OCI-LY7 (cell line): ENCODE measurements at regions not wholly inside any gene's neighbourhood (a gene's known extent, or its start where the extent isn't known, plus 50 kb on each side); places are given as distances from the start of the nearest gene placed in this dataset.

Experiments
- BruUV-seq: library from RNA; stranded (reverse); fragments of 400-500 nt; replicated peaks from 2 replicates; lab custom pipeline; 2021; lab: Mats Ljungman, UMichigan
- CTCF ChIA-PET: fragments of 300-600 bp; sonication (Branson Sonifier 250); formaldehyde crosslinking; loops from one replicate; lab custom pipeline; 2022; ENCODE audit warnings: antibody characterized with exemption; ENCODE audit not compliant: unreplicated experiment; lab: Charles Lee
- POLR2A ChIA-PET: fragments of 300-600 bp; sonication (Branson Sonifier 250); formaldehyde crosslinking; loops from one replicate; lab custom pipeline; 2022; ENCODE audit warnings: antibody characterized with exemption; lab: Charles Lee
- DNase-seq: peaks from one replicate; pipeline ENCODE4 v3.0.0-alpha.2; 2015; ENCODE audit warnings: low spot score
- H2AFZ ChIP-seq: fragments of 200-600 bp; sonication (generic), shearing (Covaris generic); 2 replicates; pipeline ENCODE4 v1.6.1; 2014; ENCODE audit warnings: mild to moderate bottlenecking, antibody characterized with exemption, low read length, moderate library complexity
- H3K27ac ChIP-seq: fragments of 200-600 bp; sonication (generic); 2 replicates; pipeline ENCODE4 v1.5.1; 2014; ENCODE audit warnings: mixed run types, low read depth, mild to moderate bottlenecking, moderate library complexity, low read length, inconsistent platforms; ENCODE audit not compliant: poor library complexity, severe bottlenecking
- H3K36me3 ChIP-seq: fragments of 200-600 bp; sonication (generic); 2 replicates; pipeline ENCODE4 v1.6.1; 2014; ENCODE audit warnings: mild to moderate bottlenecking, antibody characterized with exemption, low read length, moderate library complexity, mixed read lengths; ENCODE audit not compliant: insufficient read depth
- H3K4me1 ChIP-seq: fragments of 200-600 bp; sonication (generic); 2 replicates; pipeline ENCODE4 v1.5.1; 2014; ENCODE audit warnings: mild to moderate bottlenecking, low read length; ENCODE audit not compliant: insufficient read depth, poor library complexity, severe bottlenecking
- H3K4me2 ChIP-seq: fragments of 200-600 bp; sonication (generic); 2 replicates; pipeline ENCODE4 v1.6.1; 2014; ENCODE audit warnings: mild to moderate bottlenecking, low read length
- H3K4me3 ChIP-seq: fragments of 200-600 bp; sonication (generic); 2 replicates; pipeline ENCODE4 v1.5.1; 2014; ENCODE audit warnings: mild to moderate bottlenecking, low read depth, low read length; ENCODE audit not compliant: poor library complexity, severe bottlenecking
- H3K79me2 ChIP-seq: fragments of 200-600 bp; sonication (generic); 2 replicates; pipeline ENCODE4 v1.6.1; 2016; ENCODE audit warnings: low read depth, mild to moderate bottlenecking, low read length, moderate library complexity, mixed read lengths; ENCODE audit not compliant: insufficient read depth
- H3K9me2 ChIP-seq: fragments of 200-600 bp; sonication (generic); 2 replicates; pipeline ENCODE4 v1.6.1; 2016; ENCODE audit warnings: mild to moderate bottlenecking, low read length, mixed read lengths; ENCODE audit not compliant: insufficient read depth
- H3K9me3 ChIP-seq: fragments of 200-600 bp; sonication (generic); 2 replicates; pipeline ENCODE4 v1.6.1; 2014; ENCODE audit warnings: mild to moderate bottlenecking, mixed run types, low read length, mixed read lengths
- H4K20me1 ChIP-seq: fragments of 200-600 bp; sonication (generic); 2 replicates; pipeline ENCODE4 v1.6.1; 2014; ENCODE audit warnings: mild to moderate bottlenecking, antibody characterized with exemption, low read length, moderate library complexity, mixed read lengths; ENCODE audit not compliant: insufficient read depth
- EZH2phosphoT487 ChIP-seq: fragments of 200-600 bp; sonication (generic); IDR thresholded peaks from 2 replicates; pipeline ENCODE4 v1.6.1; 2018; ENCODE audit warnings: low read depth, borderline replicate concordance, mild to moderate bottlenecking, mixed run types, antibody characterized with exemption, low read length, moderate library complexity, mixed read lengths
- intact Hi-C: fragments of 100-400 bp; cut with micrococcal nuclease; formaldehyde crosslinking; loops from one replicate; pipeline ENCODE4 v1.10.0; 2022; ENCODE audit not compliant: unreplicated experiment
- TF ChIP-seq, protein P1 (sequence below): fragments of 200-600 bp; sonication (generic); conservative IDR thresholded peaks from 2 replicates; pipeline ENCODE4 v1.5.1; 2014; ENCODE audit warnings: mild to moderate bottlenecking, antibody characterized with exemption, low read length, moderate library complexity, mixed read lengths

DNA sequence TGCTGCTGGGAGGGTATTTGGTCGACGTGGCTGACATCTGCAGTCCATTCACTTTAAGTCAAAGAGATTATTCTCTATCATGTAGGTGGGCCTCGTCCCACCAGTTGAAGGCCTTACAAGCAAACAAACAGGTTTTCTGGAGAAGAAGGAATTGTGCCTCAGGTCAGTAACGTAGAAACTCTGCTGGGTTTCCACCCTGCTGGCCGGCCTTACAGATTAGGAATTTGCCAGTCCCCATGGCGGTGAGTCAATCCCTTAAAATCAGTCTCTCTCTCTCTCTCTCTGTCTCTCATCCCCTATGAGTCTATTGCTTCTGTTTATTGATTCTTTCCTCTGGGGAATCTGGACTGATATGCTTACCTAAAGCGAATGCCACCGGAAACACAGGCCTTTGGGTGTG is 75.4 kb upstream of the FGF3 start:
- intact Hi-C loops, result no loop called here
- no peak overlapping the region for H3K27ac ChIP-seq
- no peaks in the 10 kb centered on the region for H3K9me3 ChIP-seq
- no peak for TF ChIP-seq EZH2phosphoT487
- TF ChIP-seq, protein P1, sequence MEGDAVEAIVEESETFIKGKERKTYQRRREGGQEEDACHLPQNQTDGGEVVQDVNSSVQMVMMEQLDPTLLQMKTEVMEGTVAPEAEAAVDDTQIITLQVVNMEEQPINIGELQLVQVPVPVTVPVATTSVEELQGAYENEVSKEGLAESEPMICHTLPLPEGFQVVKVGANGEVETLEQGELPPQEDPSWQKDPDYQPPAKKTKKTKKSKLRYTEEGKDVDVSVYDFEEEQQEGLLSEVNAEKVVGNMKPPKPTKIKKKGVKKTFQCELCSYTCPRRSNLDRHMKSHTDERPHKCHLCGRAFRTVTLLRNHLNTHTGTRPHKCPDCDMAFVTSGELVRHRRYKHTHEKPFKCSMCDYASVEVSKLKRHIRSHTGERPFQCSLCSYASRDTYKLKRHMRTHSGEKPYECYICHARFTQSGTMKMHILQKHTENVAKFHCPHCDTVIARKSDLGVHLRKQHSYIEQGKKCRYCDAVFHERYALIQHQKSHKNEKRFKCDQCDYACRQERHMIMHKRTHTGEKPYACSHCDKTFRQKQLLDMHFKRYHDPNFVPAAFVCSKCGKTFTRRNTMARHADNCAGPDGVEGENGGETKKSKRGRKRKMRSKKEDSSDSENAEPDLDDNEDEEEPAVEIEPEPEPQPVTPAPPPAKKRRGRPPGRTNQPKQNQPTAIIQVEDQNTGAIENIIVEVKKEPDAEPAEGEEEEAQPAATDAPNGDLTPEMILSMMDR, result no peak
- H3K4me1 ChIP-seq, result no peaks in the 10 kb centered on the region
- ChIA-PET CTCF (no interaction called here), POLR2A (no interaction called here)
- H3K36me3 ChIP-seq, result no peaks in the 10 kb centered on the region
- BruUV-seq, result no TSS peak
- no peak overlapping the region for H3K4me3 ChIP-seq
- no peaks in the 10 kb centered on the region for H3K9me2 ChIP-seq
- no peak for DNase-seq
- no peaks in the 10 kb centered on the region for H3K79me2 ChIP-seq
- no peak overlapping the region for H3K4me2 ChIP-seq
- no peak overlapping the region for H2AFZ ChIP-seq
- H4K20me1 ChIP-seq, result no peaks in the 10 kb centered on the region

DNA sequence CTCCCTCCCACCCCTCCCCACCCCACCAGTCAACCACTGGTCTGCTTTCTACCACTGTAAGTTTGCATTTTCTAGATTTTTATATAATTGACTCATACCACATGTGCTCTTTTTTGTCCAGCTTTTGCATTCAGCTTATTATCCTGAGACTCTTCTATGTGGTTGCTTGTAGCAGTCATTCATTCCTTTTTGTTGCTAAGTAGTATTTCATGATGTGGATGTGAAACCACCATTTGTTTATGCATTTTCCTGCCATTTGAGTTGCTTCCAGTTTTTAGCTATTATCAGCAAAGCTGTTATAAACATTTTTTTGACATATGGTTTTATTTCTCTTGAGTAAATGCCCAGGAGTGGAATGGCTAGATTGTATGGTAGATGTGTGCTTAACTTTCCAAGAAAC is 77.0 kb upstream of the FGF3 start:
- Histone ChIP-seq H3K9me2 (no peaks in the 10 kb centered on the region), H3K4me2 (no peak overlapping the region), H3K9me3 (no peaks in the 10 kb centered on the region), H3K79me2 (no peaks in the 10 kb centered on the region), H3K4me3 (no peak overlapping the region), H2AFZ (no peak overlapping the region), H3K27ac (no peak overlapping the region), H4K20me1 (no peaks in the 10 kb centered on the region), H3K4me1 (no peaks in the 10 kb centered on the region), H3K36me3 (no peaks in the 10 kb centered on the region)
- BruUV-seq, result no TSS peak
- ChIA-PET CTCF (no interaction called here), POLR2A (no interaction called here)
- intact Hi-C loops, result no loop called here
- no peak for TF ChIP-seq EZH2phosphoT487
- TF ChIP-seq, protein P1, result no peak
- no peak for DNase-seq

DNA sequence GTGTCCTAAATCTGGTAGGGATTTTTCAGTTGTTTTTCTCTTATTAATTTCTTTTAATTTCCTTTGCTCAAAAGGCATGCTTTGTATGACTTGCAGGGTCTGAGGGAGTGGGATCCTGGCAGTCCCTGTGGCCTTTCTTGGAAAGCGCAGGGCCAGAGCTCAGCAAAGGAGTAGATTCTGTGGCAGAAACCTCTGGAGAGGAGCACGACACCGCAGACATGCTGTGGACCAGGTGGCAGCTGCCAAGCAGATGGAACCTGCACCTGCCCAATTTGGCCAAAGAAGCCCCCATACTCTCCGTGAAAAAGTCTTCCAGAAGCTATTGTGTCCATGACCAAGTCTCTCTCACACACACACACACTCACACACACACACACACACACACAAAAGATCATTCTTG is 78.9 kb upstream of the FGF3 start:
- CTCF ChIA-PET, result no interaction called here
- intact Hi-C loops, result no loop called here

More for the DNA sequence above, 78.9 kb upstream of the FGF3 start:
- DNase-seq, result no peak
- H3K9me3 ChIP-seq, result no peaks in the 10 kb centered on the region
- no peak overlapping the region for H2AFZ ChIP-seq
- no peaks in the 10 kb centered on the region for H3K4me1 ChIP-seq
- no peaks in the 10 kb centered on the region for H3K79me2 ChIP-seq
- BruUV-seq, result no TSS peak
- H3K9me2 ChIP-seq, result no peaks in the 10 kb centered on the region
- POLR2A ChIA-PET, result no interaction called here
- no peaks in the 10 kb centered on the region for H4K20me1 ChIP-seq
- H3K27ac ChIP-seq, result no peak overlapping the region
- no peaks in the 10 kb centered on the region for H3K36me3 ChIP-seq
- TF ChIP-seq EZH2phosphoT487, result no peak
- TF ChIP-seq, protein P1, result no peak
- no peak overlapping the region for H3K4me3 ChIP-seq
- no peak overlapping the region for H3K4me2 ChIP-seq
